Erythroblast (primary cell): ENCODE measurements at regions not wholly inside any gene's neighbourhood (a gene's known extent, or its start where the extent isn't known, plus 50 kb on each side); places are given as distances from the start of the nearest gene placed in this dataset.

Experiments
- GATA1 ChIP-seq: IDR thresholded peaks from 2 replicates; pipeline ENCODE4 v1.6.1; 2011; ENCODE audit warnings: low read depth, mild to moderate bottlenecking, control low read depth, low read length, moderate library complexity
- POLR2A ChIP-seq: IDR thresholded peaks from 2 replicates; pipeline ENCODE4 v1.6.1; 2011; ENCODE audit warnings: mild to moderate bottlenecking, low read length

DNA sequence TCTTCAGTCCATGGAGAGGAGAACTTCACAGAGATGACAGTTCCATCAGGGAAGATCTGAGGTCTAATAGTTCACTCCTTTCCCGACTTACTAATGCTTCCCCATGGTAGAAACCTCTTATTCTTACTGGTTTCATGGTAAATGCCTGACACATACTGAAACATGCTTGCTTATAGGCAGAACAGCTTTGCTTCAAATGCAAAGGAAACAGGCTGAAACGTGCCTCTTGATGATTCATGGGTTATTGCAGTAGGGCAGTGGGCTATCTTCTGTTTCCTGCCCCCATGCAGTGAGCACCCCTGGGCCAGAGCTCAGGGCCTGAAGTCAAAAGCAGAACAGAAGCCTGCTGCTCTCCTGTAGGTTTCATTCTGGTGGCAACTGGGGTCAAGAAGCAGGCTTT lies 223.5 kb downstream of the RDH14 start:
- TF ChIP-seq POLR2A (no peak), GATA1 (no peak)
